Panc1 (cell line): ENCODE measurements at regions not wholly inside any gene's neighbourhood (a gene's known extent, or its start where the extent isn't known, plus 50 kb on each side); places are given as distances from the start of the nearest gene placed in this dataset.

Experiments used
- POLR2AphosphoS5 ChIP-seq: IDR thresholded peaks from 2 replicates; pipeline ENCODE4 v1.6.1; 2012; ENCODE audit warnings: mild to moderate bottlenecking, low read depth, low read length, moderate library complexity
- REST ChIP-seq, 2 experiments: IDR thresholded peaks; 2 replicates each; pipeline ENCODE4 v1.6.1; 2011 to 2012; ENCODE audit warnings: low read depth in 2 of 2, control low read depth in 1 of 2, low read length in 1 of 2, mild to moderate bottlenecking in 1 of 2, moderate library complexity in 1 of 2; ENCODE audit not compliant: insufficient read depth in 1 of 2
- SIN3A ChIP-seq: IDR thresholded peaks from 2 replicates; pipeline ENCODE4 v1.6.1; 2012; ENCODE audit warnings: low read depth, mild to moderate bottlenecking, low read length, moderate library complexity, borderline replicate concordance; ENCODE audit not compliant: insufficient read depth
- TCF7L2 ChIP-seq: IDR thresholded peaks from 2 replicates; pipeline ENCODE4 v1.6.1; 2011; ENCODE audit warnings: mild to moderate bottlenecking, low read depth, low read length, inconsistent platforms
- TF ChIP-seq, protein P1 (sequence below): fragments of 450-650 bp; IDR thresholded peaks from 2 replicates; pipeline ENCODE4 v1.5.1; 2017; ENCODE audit warnings: mild to moderate bottlenecking

DNA sequence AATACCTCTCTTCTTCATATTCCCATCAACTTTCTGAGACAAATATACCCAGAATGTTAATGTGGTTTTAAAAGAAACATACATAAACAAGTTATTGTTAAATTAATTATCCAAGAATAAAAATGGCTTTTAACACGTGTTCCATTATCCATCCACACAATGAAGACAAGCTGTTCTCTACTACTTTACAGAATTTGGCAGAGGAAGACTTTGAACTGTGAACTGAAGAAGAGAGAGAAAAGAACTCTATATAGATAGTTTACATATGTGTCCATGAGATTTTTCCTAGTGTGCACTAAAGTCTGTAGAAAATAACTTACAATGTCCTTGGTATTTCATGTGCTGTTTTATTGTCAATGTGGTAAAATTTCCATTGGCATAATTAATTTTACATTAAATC lies 207.0 kb upstream of the COL3A1 start:
- TF ChIP-seq, protein P1, sequence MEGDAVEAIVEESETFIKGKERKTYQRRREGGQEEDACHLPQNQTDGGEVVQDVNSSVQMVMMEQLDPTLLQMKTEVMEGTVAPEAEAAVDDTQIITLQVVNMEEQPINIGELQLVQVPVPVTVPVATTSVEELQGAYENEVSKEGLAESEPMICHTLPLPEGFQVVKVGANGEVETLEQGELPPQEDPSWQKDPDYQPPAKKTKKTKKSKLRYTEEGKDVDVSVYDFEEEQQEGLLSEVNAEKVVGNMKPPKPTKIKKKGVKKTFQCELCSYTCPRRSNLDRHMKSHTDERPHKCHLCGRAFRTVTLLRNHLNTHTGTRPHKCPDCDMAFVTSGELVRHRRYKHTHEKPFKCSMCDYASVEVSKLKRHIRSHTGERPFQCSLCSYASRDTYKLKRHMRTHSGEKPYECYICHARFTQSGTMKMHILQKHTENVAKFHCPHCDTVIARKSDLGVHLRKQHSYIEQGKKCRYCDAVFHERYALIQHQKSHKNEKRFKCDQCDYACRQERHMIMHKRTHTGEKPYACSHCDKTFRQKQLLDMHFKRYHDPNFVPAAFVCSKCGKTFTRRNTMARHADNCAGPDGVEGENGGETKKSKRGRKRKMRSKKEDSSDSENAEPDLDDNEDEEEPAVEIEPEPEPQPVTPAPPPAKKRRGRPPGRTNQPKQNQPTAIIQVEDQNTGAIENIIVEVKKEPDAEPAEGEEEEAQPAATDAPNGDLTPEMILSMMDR = no peak
- TF ChIP-seq POLR2AphosphoS5 = no peak
- no peak for TF ChIP-seq TCF7L2
- no peak for TF ChIP-seq SIN3A
- no peak for TF ChIP-seq REST (IDR thresholded peaks at IDR 0.05; ENCODE audit: insufficient read depth in 1 of 2, low read depth in 2 of 2, low read length in 1 of 2)
